ENCODE measurements at regions not wholly inside any gene's neighbourhood (a gene's known extent, or its start where the extent isn't known, plus 50 kb on each side); places are given as distances from the start of the nearest gene placed in this dataset.

DNA sequence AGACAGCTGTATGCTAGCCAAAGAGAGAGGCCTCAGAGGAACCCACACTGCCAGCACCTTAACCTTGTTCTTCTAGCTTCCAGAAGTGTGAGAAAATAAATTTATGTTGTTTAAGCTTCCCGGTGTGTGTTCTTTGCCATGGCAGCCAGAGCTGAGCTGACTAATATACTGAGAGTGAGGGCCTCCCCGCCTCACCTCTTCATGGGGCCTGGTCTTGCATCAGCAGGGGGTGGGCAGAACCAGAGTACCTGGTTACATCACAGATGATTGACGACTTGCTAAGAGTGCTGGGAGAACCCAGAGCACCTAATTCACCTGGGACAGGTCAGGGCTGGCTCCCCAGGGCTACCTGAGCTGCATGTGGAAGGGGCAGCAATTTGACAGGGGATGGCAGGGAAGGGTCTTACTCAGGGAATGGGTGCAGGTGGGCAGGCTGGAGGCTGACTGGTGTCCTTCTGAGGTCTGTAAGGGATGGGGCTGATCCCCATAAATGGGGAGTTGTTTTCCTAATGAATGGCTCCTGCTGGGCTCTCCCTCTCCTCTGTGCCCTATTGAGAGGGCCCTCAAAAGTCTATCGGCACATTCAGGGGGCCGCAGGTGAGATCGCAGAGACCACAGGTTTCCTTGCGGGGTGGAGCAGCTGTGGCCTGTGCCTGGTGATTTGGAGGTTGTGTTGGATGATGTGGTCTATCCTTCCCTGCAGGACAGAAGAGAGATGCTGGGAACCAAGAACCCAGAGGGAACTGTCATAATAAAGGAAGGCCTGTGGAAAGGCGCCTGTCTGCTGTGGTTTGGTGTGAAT lies 60.6 kb upstream of the ETV3 start:
- TF ChIP-seq POLR2A (IDR thresholded peaks at IDR 0.05) (no peak), POLR2AphosphoS5 (IDR thresholded peaks at IDR 0.05) (no peak)
- TF ChIP-seq, protein P1, sequence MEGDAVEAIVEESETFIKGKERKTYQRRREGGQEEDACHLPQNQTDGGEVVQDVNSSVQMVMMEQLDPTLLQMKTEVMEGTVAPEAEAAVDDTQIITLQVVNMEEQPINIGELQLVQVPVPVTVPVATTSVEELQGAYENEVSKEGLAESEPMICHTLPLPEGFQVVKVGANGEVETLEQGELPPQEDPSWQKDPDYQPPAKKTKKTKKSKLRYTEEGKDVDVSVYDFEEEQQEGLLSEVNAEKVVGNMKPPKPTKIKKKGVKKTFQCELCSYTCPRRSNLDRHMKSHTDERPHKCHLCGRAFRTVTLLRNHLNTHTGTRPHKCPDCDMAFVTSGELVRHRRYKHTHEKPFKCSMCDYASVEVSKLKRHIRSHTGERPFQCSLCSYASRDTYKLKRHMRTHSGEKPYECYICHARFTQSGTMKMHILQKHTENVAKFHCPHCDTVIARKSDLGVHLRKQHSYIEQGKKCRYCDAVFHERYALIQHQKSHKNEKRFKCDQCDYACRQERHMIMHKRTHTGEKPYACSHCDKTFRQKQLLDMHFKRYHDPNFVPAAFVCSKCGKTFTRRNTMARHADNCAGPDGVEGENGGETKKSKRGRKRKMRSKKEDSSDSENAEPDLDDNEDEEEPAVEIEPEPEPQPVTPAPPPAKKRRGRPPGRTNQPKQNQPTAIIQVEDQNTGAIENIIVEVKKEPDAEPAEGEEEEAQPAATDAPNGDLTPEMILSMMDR (IDR thresholded peaks at IDR 0.05) = no peak

All from breast epithelium (tissue), 3 donors.